Neural cell (in vitro differentiated cells): ENCODE measurements at regions not wholly inside any gene's neighbourhood (a gene's known extent, or its start where the extent isn't known, plus 50 kb on each side); places are given as distances from the start of the nearest gene placed in this dataset.

ENCODE experiments used
- H2AFZ ChIP-seq: fragments of 200-600, 300-800 bp; sonication (generic), shearing (Covaris generic); 2 replicates; pipeline ENCODE4 v1.6.0; 2014; ENCODE audit warnings: low read depth, mild to moderate bottlenecking, antibody characterized with exemption, low read length, moderate library complexity
- H3F3A ChIP-seq: fragments of 200-600 bp; shearing (Covaris generic); 2 replicates; pipeline ENCODE4 v1.6.1; 2016; ENCODE audit warnings: mild to moderate bottlenecking, moderate library complexity, mixed read lengths, antibody characterized with exemption, low read length; ENCODE audit not compliant: insufficient read depth, poor library complexity, severe bottlenecking
- H3K27ac ChIP-seq: fragments of 200-600, 300-800 bp; sonication (generic), shearing (Covaris generic); 2 replicates; pipeline ENCODE4 v1.5.1; 2014; ENCODE audit warnings: mild to moderate bottlenecking, low read length, moderate library complexity
- H3K27me3 ChIP-seq: fragments of 300-800, 200-600 bp; sonication (generic), shearing (Covaris generic); 2 replicates; pipeline ENCODE4 v1.6.0; 2014; ENCODE audit warnings: mild to moderate bottlenecking, low read depth, low read length, moderate library complexity; ENCODE audit not compliant: insufficient read depth
- H3K36me3 ChIP-seq: fragments of 300-800, 200-600 bp; sonication (generic), shearing (Covaris generic); 2 replicates; pipeline ENCODE4 v1.5.1; 2014; ENCODE audit warnings: mild to moderate bottlenecking, antibody characterized with exemption, low read length, moderate library complexity; ENCODE audit not compliant: insufficient read depth
- H3K4me2 ChIP-seq: fragments of 300-800, 200-600 bp; sonication (generic), shearing (Covaris generic); 2 replicates; pipeline ENCODE4 v1.6.0; 2014; ENCODE audit warnings: mild to moderate bottlenecking, low read length
- H3K4me3 ChIP-seq: fragments of 300-800, 200-600 bp; sonication (generic), shearing (Covaris generic); 2 replicates; pipeline ENCODE4 v1.5.1; 2014; ENCODE audit warnings: mild to moderate bottlenecking, low read length, moderate library complexity
- H3K79me2 ChIP-seq: fragments of 200-600 bp; shearing (Covaris generic); replicated peaks from 2 replicates; pipeline ENCODE4 v1.6.0; 2014; ENCODE audit warnings: mild to moderate bottlenecking, low read length, moderate library complexity; ENCODE audit not compliant: insufficient read depth
- H3K9ac ChIP-seq: fragments of 300-800, 200-600 bp; sonication (generic), shearing (Covaris generic); 2 replicates; pipeline ENCODE4 v1.6.1; 2016; ENCODE audit warnings: mild to moderate bottlenecking, low read length, mixed read lengths
- H3K9me2 ChIP-seq: fragments of 200-600 bp; shearing (Covaris generic); 2 replicates; pipeline ENCODE4 v1.6.1; 2016; ENCODE audit warnings: mild to moderate bottlenecking, low read length, mixed read lengths; ENCODE audit not compliant: insufficient read depth
- H3K9me3 ChIP-seq: fragments of 200-600, 300-800 bp; sonication (generic), shearing (Covaris generic); 2 replicates; pipeline ENCODE4 v1.6.1; 2016; ENCODE audit warnings: mild to moderate bottlenecking, mixed run types, low read length, moderate library complexity, mixed read lengths
- H4K20me1 ChIP-seq: fragments of 200-600 bp; shearing (Covaris generic); 2 replicates; pipeline ENCODE4 v1.6.1; 2016; ENCODE audit warnings: mild to moderate bottlenecking, mixed run types; ENCODE audit not compliant: insufficient read depth
- CTCF ChIP-seq: fragments of 450-650 bp; IDR thresholded peaks from 2 replicates; pipeline ENCODE4 v1.5.1; 2014; ENCODE audit warnings: antibody characterized with exemption, mild to moderate bottlenecking, moderate library complexity; ENCODE audit not compliant: poor library complexity, severe bottlenecking
- EP300 ChIP-seq: fragments of 450-650 bp; conservative IDR thresholded peaks from 2 replicates; pipeline ENCODE4 v1.6.1; 2014; ENCODE audit warnings: antibody characterized with exemption, mild to moderate bottlenecking, moderate library complexity; ENCODE audit not compliant: poor library complexity, severe bottlenecking
- EZH2 ChIP-seq: fragments of 200-600, 300-800 bp; shearing (Covaris generic), sonication (generic); IDR thresholded peaks from 2 replicates; pipeline ENCODE4 v1.6.1; 2014; ENCODE audit warnings: antibody characterized with exemption, low read length, borderline replicate concordance, mild to moderate bottlenecking; ENCODE audit not compliant: insufficient read depth, poor library complexity, severe bottlenecking
- MXI1 ChIP-seq: fragments of 450-650 bp; conservative IDR thresholded peaks from 2 replicates; pipeline ENCODE4 v1.6.1; 2014; ENCODE audit warnings: antibody characterized with exemption, mild to moderate bottlenecking; ENCODE audit not compliant: poor library complexity, severe bottlenecking
- POLR2AphosphoS5 ChIP-seq: IDR thresholded peaks from 2 replicates; pipeline ENCODE4 v1.6.1; 2012
- RAD21 ChIP-seq: fragments of 450-650 bp; conservative IDR thresholded peaks from 2 replicates; pipeline ENCODE4 v1.6.1; 2014; ENCODE audit warnings: antibody characterized with exemption, mild to moderate bottlenecking, moderate library complexity
- REST ChIP-seq: IDR thresholded peaks from 2 replicates; pipeline ENCODE4 v1.6.1; 2012; ENCODE audit warnings: borderline replicate concordance
- SMC3 ChIP-seq: fragments of 450-650 bp; conservative IDR thresholded peaks from 2 replicates; pipeline ENCODE4 v1.6.1; 2014; ENCODE audit warnings: antibody characterized with exemption, mild to moderate bottlenecking, moderate library complexity; ENCODE audit not compliant: poor library complexity
- TAF1 ChIP-seq: IDR thresholded peaks from 2 replicates; pipeline ENCODE4 v1.6.1; 2012; ENCODE audit warnings: low read depth

GRCh38 chr5:19370655-19371386, 617.2 kb downstream of the CDH18 start:
- Histone ChIP-seq H3K4me3 (no peak overlapping the region), H3K27me3 (no peaks in the 10 kb centered on the region), H3K4me2 (no peak overlapping the region), H3F3A (no peaks in the 10 kb centered on the region), H3K79me2 (no peaks in the 10 kb centered on the region), H3K9me3 (no peaks in the 10 kb centered on the region), H4K20me1 (no peaks in the 10 kb centered on the region), H3K9me2 (no peaks in the 10 kb centered on the region), H2AFZ (no peak overlapping the region), H3K36me3 (no peaks in the 10 kb centered on the region), H3K9ac (no peak overlapping the region), H3K27ac (no peak overlapping the region)
- TF ChIP-seq CTCF (no peak), EZH2 (no peak), TAF1 (no peak), RAD21 (no peak), POLR2AphosphoS5 (no peak), MXI1 (no peak), SMC3 (no peak), EP300 (no peak), REST (no peak)

GRCh38 chr5:19388391-19388790, 599.6 kb downstream of the CDH18 start:
- no peak overlapping the region for H3K4me2 ChIP-seq
- H3K9me3 ChIP-seq, result no peaks in the 10 kb centered on the region
- no peak overlapping the region for H3K9ac ChIP-seq
- H3K9me2 ChIP-seq, result no peaks in the 10 kb centered on the region
- H3K27me3 ChIP-seq, result no peaks in the 10 kb centered on the region
- H3K27ac ChIP-seq, result no peak overlapping the region
- no peak overlapping the region for H3K4me3 ChIP-seq
- H3K79me2 ChIP-seq, result no peaks in the 10 kb centered on the region
- H3F3A ChIP-seq, result no peaks in the 10 kb centered on the region
- no peak for TF ChIP-seq REST
- H3K36me3 ChIP-seq, result no peaks in the 10 kb centered on the region
- H2AFZ ChIP-seq, result no peak overlapping the region
- no peaks in the 10 kb centered on the region for H4K20me1 ChIP-seq
